ENCODE measurements at regions not wholly inside any gene's neighbourhood (a gene's known extent, or its start where the extent isn't known, plus 50 kb on each side); places are given as distances from the start of the nearest gene placed in this dataset.
A peak's percentile ranks its signal among the peaks of the same experiment; 100 is the strongest.

DNA sequence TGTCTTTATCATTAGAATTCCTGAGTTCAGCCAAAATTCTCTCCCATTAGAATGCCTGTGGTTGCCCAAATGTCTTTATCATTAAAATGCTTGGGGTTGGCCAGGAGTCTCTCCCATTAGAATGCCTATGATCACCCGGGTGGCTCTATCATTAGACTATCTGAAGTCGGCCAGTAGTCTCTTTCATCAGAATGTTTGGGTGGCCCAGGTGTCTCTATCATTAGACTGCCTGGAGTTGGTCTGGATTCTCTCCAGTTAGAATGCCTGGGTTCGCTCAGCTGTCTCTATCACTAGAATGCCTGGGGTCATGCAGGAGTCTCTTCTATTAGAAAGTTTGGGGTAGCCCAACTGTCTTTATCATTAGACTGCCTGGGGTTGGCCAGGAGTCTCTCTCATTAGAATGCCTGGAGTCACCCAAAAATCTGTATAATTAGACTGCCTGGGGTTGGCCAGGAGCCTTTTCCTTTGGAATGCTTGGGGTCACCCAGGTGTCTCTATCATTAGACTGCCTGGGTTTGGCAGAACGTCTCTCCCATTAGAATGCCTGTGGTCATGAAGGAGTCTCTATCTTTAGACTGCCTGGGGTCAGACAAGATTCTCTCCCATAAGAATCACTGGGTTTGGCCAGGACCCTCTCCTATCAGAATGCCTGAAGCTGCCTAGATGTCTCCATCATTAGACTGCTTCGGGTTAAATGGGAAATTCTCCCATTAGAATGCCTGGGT lies 1478.3 kb downstream of the UQCRFS1 start:
- H3K36me3 Mint-ChIP-seq (ENCODE audit: low read depth, unreplicated experiment), result peaks cover 25% of the 10 kb centered on the region
- H3K27me3 Mint-ChIP-seq (ENCODE audit: unreplicated experiment), result no peaks in the 10 kb centered on the region
- peak overlapping the region; percentile 38 for H3K4me3 Mint-ChIP-seq (ENCODE audit: unreplicated experiment)
- TF ChIP-seq, protein P1, sequence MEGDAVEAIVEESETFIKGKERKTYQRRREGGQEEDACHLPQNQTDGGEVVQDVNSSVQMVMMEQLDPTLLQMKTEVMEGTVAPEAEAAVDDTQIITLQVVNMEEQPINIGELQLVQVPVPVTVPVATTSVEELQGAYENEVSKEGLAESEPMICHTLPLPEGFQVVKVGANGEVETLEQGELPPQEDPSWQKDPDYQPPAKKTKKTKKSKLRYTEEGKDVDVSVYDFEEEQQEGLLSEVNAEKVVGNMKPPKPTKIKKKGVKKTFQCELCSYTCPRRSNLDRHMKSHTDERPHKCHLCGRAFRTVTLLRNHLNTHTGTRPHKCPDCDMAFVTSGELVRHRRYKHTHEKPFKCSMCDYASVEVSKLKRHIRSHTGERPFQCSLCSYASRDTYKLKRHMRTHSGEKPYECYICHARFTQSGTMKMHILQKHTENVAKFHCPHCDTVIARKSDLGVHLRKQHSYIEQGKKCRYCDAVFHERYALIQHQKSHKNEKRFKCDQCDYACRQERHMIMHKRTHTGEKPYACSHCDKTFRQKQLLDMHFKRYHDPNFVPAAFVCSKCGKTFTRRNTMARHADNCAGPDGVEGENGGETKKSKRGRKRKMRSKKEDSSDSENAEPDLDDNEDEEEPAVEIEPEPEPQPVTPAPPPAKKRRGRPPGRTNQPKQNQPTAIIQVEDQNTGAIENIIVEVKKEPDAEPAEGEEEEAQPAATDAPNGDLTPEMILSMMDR (IDR thresholded peaks at IDR 0.05; ENCODE audit: unreplicated experiment), result no peak
- no peak for DNase-seq (ENCODE audit: low spot score)
- H3K27ac Mint-ChIP-seq (ENCODE audit: unreplicated experiment), result no peak overlapping the region
- no peaks in the 10 kb centered on the region for H3K4me1 Mint-ChIP-seq (ENCODE audit: unreplicated experiment)
- peaks cover 52% of the 10 kb centered on the region for H3K9me3 Mint-ChIP-seq (ENCODE audit: unreplicated experiment)

DNA sequence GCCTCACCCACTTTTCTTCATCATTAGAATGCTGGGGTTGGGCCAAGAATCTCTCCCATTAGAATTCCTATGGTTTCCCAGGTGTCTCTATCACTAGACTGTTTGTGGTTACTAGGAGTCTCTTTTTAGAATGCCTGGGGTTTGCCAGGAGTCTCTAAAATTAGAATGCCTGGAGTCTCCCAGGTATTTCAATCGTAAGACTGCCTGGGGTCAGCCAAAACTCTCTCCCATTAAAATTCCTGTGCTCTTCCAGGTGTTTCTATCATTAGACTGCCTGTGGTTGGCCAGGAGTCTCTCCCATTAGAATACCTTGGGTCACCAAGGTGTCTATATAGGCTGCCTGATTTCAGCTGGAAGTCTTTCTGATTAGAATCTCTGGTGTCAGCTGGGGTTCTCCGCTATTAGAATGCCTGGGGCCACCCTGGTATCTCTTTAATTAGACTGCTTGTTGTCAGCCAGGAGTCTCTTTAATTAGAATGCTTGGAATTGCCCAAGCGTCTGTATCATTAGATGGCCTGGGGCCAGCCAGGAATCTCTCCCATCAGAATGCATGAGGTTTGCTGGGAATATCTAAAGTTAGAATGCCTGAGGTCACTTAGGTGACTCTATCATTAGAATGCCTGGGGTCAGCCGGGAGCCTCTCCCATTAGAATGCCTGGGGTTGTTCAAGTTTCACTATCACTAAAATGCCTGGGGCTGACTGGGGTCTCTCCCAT lies 1479.2 kb downstream of the UQCRFS1 start:
- Mint-ChIP-seq H3K4me3 (ENCODE audit: unreplicated experiment) (no peak overlapping the region), H3K36me3 (ENCODE audit: low read depth, unreplicated experiment) (peaks cover 25% of the 10 kb centered on the region), H3K27me3 (ENCODE audit: unreplicated experiment) (no peaks in the 10 kb centered on the region), H3K27ac (ENCODE audit: unreplicated experiment) (no peak overlapping the region), H3K9me3 (ENCODE audit: unreplicated experiment) (peaks cover 46% of the 10 kb centered on the region), H3K4me1 (ENCODE audit: unreplicated experiment) (no peaks in the 10 kb centered on the region)
- TF ChIP-seq, protein P1 (IDR thresholded peaks at IDR 0.05; ENCODE audit: unreplicated experiment), result no peak
- DNase-seq (ENCODE audit: low spot score), result no peak

DNA sequence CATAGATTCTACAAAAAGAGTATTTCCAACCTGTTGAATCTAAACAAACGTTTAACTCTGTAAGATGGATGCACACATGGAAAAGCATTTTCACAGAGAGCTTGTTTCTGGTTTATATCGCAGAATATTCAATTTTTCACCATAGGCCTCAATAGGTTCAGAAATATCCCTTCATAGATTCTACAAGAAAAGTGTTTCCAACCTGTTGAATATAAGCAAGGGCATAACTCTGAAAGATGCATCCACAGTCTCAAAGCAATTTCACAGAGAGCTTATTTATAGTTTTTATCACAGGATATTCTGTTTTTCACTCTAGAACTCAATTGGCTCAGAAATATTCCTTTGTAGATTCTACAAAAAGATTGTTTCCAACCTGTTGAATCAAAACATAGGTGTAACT lies 1483.6 kb downstream of the UQCRFS1 start:
- H3K4me1 Mint-ChIP-seq (ENCODE audit: unreplicated experiment), result no peaks in the 10 kb centered on the region
- H3K36me3 Mint-ChIP-seq (ENCODE audit: low read depth, unreplicated experiment), result no peaks in the 10 kb centered on the region
- TF ChIP-seq, protein P1 (IDR thresholded peaks at IDR 0.05; ENCODE audit: unreplicated experiment), result no peak
- no peaks in the 10 kb centered on the region for H3K27me3 Mint-ChIP-seq (ENCODE audit: unreplicated experiment)
- no peak overlapping the region for H3K27ac Mint-ChIP-seq (ENCODE audit: unreplicated experiment)
- peaks cover 8% of the 10 kb centered on the region for H3K9me3 Mint-ChIP-seq (ENCODE audit: unreplicated experiment)
- DNase-seq (ENCODE audit: low spot score), result no peak
- no peak overlapping the region for H3K4me3 Mint-ChIP-seq (ENCODE audit: unreplicated experiment)

DNA sequence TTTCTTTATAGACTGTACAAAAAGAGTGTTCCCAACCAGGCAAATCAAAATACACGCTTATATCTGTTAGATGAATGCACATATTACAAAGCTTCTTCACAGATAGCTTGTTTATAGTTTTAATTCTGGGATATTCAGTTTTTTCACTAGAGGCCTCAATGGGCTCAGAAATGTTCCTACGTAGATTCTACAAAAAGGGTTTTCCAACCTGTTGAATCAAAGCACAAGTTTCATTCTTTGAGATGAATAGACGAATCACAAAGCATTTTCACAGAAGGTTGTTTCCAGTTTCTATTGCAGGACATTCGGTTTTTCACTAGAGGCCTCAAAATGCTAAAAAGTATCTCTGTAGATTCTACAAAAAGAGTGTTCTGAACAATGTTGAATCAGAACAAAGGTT lies 1490.3 kb downstream of the UQCRFS1 start:
- Mint-ChIP-seq H3K4me1 (ENCODE audit: unreplicated experiment) (no peaks in the 10 kb centered on the region), H3K27ac (ENCODE audit: unreplicated experiment) (no peak overlapping the region), H3K9me3 (ENCODE audit: unreplicated experiment) (peaks cover 25% of the 10 kb centered on the region), H3K36me3 (ENCODE audit: low read depth, unreplicated experiment) (peaks cover 8% of the 10 kb centered on the region), H3K27me3 (ENCODE audit: unreplicated experiment) (peaks cover 8% of the 10 kb centered on the region), H3K4me3 (ENCODE audit: unreplicated experiment) (no peak overlapping the region)
- DNase-seq (ENCODE audit: low spot score), result no peak
- TF ChIP-seq, protein P1 (IDR thresholded peaks at IDR 0.05; ENCODE audit: unreplicated experiment), result no peak

DNA sequence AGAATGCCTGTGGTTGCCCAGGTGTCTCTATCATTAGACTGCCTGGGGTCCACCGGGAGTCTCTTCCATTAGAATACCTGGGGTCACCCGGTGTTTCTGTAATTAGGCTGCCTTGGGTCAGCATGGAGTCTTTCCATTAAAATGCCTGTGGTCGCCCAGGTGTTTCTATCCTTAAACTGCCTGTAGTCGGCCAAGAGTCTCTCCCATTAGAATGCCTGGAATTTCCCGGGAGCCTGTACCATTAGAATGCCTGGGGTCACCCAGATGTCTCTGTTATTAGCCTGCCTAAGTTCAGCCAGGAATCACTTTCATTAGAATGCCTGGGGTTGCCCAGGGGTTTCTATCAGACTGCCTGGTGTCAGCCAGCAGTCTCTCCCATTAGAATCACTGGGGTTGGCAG lies 1492.8 kb downstream of the UQCRFS1 start:
- Mint-ChIP-seq H3K4me3 (ENCODE audit: unreplicated experiment) (no peak overlapping the region), H3K36me3 (ENCODE audit: low read depth, unreplicated experiment) (peaks cover 8% of the 10 kb centered on the region), H3K27ac (ENCODE audit: unreplicated experiment) (no peak overlapping the region), H3K4me1 (ENCODE audit: unreplicated experiment) (no peaks in the 10 kb centered on the region), H3K27me3 (ENCODE audit: unreplicated experiment) (peaks cover 8% of the 10 kb centered on the region), H3K9me3 (ENCODE audit: unreplicated experiment) (peaks cover 36% of the 10 kb centered on the region)
- TF ChIP-seq, protein P1 (IDR thresholded peaks at IDR 0.05; ENCODE audit: unreplicated experiment), result no peak
- no peak for DNase-seq (ENCODE audit: low spot score)
